GF-D8 (cell line): ENCODE measurements at regions not wholly inside any gene's neighbourhood (a gene's known extent, or its start where the extent isn't known, plus 50 kb on each side); places are given as distances from the start of the nearest gene placed in this dataset.
"Not testable (repeated sequence)": the region's sequence is repeated elsewhere in the genome, so short reads cannot be mapped to it uniquely, and the experiment has no call there.

Experiments used
- DNase-seq: peaks from one replicate; lab custom pipeline; 2025; lab: John Stamatoyannopoulos, UW

DNA sequence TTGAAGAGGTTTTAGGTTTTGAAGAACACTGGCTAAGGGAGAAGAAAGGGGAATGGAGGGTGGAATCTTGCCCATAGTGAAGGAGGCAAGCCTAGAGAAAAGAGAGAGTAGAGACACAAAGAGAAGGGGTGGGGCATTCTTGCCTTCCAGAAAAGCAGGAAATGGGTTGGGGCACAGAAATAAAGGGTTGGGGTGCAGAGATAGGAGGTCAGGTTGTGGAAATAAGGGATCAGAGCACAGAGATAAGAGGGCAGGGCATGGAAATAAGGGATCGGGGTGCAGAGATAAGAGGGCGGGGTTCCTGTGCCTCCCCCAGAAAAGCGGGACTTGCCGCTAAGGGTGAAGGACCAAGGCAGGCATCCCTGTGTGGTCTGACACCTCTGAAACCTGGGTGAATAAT, 69.9 kb downstream of the ALG1L2 start:
- not testable (repeated sequence) for DNase-seq

DNA sequence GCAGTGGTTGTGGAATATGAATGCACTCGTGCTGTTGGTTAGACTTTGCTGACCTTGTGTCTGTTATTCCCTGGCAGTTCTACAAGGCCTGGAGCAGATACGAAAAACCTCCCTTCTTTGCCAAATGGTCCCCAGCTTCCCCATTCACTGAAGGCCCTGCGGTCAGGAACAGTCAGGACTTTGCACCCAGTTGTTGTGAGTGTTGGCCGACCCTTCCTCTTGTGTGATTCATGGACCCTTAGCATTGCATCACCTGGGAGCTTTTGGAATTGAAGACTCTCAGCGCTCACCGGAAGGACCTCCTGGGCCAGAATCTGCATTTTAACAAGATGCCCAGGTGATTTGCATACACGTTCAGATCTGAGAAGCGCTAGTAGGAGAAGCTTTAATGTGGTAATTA, 71.6 kb downstream of the ALG1L2 start:
- DNase-seq = not testable (repeated sequence)

DNA sequence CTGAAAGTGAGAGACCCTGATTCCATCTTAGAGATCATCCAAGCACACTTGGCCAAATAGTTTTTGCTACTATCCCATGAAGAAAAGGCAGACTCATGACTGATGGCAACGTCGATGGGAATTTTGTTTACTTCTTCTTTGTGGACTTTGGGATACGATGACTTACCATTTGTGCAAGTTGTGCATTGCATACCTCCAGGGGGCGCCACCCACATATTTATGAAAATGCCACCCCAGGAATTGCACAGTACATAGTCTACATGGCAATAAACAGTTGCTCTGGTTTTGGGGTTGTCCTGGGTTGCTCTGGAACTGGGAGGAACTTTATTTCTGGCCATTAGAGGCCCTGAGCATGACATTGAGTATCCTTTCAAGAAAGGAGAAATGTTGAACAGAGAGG, 73.8 kb downstream of the ALG1L2 start:
- not testable (repeated sequence) for DNase-seq

DNA sequence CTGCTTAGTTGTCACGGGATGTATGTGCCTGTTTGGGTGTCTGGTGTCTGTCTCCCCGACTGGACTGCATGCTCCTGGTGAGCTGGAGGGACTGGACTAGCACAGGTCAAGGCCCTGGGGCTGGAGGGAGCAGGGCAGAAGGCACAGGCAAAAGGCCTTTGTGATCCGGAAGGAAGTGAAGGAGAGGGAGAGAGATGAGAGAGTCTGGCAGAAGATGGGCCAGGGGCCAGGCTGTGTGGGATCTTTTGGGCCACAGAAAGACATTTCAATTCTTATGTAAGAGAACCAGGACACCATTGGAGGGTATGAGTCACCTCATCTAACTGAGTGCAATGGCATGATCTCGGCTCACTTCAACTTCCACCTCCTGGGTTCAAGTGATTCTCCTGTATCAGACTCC, 85.2 kb downstream of the ALG1L2 start:
- not testable (repeated sequence) for DNase-seq

DNA sequence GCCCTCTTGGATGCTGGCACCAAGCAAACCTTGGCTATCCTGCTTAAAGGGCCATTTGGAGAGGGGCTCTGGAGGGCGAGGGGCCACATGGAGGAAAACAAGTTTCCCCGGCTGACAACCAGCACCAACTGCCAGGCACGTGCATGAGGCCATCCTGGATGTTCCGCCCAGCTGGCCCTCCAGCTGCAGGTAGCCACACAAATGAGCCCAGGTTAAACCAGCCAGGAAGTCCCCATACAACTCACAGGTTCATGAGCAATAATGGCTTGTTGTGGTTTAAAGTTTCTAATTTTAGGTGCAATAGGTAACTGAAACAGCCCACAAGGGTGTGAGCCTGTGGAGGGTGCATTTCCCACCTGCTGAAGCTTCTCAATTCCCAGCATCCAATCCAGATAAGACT, 93.6 kb downstream of the ALG1L2 start:
- DNase-seq = not testable (repeated sequence)

DNA sequence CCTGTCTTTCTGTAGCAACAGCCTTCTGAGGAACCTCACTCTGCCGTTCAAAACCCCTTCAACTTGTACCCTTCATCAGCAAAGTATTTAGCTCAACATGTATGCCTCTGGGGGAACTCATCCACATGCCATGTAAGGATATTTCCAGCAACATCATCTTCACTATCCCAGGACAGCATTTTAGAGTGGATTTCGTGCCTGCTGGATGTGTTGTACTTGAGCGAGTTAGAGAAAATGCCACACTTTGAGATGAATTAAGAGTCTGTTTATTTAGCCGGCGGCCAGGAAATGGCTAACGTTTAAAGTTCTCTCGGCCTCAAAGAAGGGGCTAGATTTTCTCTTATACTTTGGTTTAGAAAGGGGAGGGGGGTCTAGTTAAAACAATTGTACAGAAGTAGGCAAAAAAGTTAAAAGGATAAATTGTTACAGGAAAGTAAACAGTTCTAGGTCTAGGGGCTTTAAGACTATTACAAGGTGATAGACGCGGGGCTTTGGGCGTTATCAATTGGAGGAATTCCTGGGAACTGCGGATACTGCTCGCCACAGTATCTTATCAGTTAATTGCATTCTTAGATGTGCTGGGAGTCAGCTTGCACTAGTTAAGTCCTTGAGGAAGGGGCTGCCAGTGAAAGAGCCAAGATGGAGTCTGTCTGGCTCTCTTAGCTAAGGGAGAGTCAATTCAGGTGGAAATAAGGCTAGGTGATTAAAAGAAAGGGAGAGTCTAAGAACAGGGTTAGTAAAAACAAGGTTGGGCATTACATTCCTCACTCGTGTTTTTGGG, 95.0 kb downstream of the ALG1L2 start:
- DNase-seq = not testable (repeated sequence)

DNA sequence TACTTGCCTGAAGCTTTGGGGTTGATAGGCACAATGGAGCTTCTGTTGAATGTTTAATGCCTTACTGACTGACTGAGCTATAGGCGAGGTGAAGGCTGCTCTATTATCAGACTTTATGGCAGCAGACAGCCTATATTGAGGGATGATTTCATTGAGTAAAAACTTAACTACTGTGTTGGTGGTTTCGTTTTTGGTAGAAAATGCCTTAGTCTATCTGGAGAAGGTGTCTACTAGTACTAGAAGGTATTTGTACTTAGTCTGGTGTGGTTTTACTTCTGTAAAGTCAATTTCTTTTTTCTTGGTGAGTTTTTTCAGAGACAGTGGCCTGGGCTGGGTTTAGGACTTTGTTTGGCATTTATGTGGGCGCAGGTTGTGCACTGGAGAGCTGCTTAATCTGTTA, 97.2 kb downstream of the ALG1L2 start:
- DNase-seq = not testable (repeated sequence)

DNA sequence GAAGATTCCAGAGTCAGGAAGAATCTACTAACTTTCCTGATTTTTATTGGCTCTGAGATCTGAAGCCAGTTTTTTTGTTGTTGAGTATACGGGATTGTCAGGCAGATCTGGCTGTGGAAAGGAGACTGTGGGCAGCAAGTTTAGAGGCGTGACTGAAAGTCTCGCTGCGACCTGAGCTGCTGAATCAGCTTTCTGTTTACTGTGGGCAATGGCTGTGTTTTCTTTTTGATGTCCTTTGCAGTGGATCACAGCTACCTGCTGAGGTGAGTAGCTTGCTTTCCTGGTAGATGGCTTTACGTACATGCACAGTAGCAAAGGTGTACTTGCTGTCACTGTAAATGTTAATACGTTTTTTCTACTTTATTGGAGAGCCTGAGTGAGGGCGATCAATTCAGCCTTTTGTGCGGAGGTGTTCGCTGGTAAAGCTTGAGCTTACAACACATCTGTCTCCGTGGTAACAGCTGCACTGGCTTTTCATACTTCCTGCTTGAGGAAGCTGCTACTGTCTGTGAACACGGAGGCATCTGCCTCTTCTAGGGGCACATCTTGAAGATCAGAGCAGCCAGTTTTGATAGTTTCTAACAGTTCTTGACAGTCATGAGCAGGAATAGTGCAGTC, 97.8 kb downstream of the ALG1L2 start:
- DNase-seq = peak; percentile 21

DNA sequence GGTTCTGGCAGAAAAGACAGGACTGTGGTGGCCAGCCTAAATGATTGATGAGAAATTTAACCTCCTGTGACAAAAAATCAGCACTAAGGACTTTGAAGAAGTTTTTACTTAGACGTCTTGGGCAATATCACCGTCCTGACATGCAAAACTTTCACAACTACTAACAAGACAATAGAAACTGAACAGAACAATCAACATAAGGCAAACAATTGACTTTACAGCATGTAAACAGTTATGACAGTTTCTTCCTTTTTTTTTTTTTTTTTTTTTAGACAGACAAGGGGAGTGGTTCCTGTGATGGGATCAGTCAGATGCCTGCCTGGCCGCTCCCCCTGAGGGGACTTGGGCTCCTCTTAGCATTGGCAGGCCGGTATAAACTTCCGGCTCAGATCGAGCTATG, 100.8 kb downstream of the ALG1L2 start:
- not testable (repeated sequence) for DNase-seq

DNA sequence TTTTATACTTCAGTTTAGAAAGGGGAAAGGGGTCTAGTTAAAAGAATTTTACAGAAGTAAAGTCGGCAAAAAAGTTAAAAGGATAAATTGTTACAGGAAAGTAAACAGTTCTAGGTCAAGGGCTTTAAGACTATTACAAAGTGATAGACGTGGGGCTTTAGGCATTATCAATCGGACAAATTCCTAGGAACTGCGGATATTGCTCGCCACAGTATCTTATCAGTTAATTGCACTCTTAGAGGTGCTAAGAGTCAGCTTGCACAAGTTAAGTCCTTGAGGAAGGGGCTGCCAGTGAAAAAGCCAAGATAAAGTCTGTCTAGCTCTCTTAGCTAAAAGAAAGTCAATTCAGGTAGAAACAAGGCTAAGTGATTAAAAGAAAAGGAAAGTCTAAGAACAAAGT, 102.1 kb downstream of the ALG1L2 start:
- not testable (repeated sequence) for DNase-seq

DNA sequence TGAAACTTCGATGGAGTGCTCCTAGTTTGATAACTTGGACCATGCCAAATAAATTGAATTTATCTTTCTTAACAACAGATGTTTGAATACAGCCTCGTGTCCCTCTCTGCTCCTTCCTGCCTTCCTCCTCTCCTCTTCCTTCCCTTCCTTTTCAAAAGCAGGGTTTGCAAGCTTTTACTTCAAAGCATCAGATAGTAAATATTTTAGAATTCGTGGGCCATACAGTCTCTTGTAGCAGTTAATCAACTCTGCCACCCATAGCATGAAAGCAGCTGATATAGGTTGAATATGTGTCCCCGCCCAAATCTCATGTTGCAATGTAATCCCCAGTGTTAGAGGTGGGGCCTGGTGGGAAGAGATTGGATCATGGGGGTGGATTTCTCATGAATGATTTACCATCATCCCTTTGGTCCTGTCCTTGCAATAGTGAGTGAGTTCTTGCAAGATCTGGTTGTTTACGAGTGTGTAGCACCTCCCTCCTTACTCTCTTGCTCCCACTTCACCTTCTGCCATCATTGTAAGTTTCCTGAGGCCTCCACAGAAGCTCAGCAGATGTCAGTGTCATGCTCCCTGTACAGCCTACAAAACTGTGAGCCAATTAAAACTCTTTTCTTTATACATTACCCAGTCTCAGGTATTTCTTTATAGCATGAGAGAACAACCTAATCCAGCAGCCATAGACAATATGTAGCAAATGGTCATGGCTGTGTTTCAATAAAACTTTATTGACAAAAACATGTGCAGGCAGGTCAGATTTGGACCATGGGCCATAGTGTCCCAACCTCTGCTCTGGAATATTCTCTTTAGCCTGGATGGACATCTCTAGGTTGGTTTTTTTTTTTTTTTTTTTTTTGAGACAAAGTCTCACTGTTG, 102.8 kb downstream of the ALG1L2 start:
- not testable (repeated sequence) for DNase-seq

DNA sequence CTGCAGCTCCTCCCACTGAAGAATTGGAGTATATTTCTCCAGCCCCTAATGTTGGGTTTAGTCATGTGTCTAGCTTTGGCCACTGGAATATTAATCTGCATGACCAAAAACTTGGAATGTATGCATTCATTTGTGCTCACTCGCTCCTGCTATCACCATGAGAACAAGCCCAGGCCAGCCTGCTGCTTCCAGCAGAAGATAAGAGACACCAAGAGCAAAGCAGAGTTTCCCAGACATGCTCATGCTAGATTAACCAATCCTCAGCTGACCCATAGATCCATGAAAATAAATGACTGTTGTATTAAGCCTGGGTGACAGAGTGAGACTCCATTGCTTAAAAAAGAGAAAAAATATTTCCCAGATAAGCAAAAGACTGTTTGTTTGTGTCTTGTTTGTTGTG, 119.6 kb downstream of the ALG1L2 start:
- not testable (repeated sequence) for DNase-seq

DNA sequence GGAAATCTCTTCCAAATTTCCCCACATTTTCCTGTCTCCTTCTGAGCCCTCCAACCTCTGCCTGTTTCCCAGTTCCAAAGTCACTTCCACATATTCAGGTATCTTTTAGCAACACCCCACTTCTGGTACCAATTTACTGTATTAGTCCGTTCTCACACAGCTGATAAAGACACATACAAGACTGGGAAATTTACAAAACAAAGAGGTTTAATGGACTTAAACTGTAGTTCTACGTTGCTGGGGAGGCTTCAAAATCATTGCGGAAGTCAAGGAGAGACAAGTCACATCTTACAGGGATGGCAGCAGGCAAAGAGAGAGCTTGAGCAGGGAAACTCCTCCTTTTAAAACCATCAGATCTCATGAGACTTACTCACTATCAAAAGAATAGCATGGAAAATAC, 122.0 kb downstream of the ALG1L2 start:
- DNase-seq = not testable (repeated sequence)

DNA sequence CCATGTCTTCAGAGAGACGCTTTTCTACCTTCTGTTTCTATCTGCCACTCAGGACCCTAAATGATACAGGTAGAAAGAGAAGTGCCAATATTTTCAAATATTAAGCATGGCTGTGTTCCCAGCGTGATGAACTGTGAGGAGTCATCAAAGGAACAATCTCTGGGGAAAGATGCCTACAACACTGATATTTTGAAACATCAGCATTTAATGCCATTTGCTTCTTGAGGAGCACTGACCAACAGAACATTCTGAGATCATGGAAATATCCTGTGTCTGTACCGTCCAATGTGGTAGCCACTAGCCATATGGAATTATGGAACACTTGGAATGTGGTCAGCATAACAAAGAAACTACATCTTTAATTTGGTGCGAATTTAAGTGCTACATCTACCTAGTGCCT, 117.9 kb upstream of the COL6A5 start:
- DNase-seq = no peak

DNA sequence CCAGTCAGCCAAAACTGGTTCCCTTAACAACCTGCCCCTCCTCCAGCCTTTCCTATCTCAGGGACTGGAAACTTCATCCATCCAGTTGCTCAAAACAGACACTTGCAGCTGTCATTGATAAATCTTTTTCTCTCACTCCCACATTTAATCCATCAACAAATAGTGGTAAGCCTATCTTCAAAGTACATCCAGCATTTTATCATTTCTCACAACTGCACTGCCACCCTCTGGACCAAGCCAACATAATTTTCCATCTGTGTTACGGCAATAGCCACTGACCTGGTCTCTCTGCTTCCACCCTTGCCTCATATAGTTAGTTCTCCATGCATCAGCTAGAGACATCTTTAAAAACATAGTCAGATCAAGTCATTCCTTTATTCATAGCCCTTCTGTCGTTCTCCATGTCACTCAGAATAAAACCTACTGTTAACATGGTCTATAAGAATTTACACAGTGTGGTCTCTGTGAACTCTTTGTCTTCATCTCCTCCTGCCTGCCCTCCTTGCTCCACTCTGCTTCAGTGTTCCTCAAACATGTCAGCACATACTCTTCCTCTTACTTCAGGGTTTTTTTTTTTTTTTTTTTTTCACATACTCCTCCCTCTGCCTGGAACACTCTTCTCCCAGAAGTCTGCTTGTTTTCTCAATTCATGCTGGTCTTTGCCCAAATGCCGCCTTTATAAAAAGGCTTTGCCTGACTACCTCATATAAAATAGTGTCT, 102.5 kb upstream of the COL6A5 start:
- no peak for DNase-seq

DNA sequence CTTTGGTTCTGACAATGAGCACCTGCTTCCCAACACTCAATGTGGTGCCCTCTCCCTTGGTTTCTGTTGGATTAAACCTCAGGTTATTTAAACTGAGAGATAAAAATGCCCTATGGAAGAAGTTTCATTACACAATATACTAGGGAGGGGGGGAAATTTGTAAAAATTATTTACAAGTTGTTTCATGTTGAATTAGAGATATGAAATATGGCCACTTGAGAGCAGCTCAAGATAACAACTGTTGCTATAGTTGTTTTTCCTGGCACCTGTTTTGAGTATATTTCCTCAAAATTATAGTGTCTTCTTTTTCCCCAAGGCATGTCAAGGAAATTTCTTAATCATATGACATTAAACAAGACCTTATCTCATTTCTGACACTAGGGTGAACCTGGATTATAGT, 101.7 kb upstream of the COL6A5 start:
- no peak for DNase-seq

DNA sequence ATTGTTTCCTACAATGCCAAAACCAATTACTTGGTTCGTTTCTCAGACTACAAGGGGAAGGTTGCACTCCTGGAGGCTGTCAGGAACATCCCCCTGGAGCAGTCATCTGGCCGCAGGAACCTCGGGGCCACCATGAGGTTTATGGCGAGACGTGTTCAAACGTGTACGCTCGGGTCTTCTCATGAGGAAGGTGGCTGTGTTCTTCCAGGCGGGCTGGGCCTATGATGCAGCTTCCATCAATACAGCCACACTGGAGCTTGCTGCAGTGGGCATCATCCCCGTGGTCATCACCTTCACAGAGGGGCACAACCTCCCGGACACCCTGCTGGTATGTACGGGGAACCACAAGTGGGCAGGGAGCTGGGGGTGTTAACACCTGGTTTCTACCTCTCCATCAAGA, 94.5 kb upstream of the COL6A5 start:
- DNase-seq = no peak

DNA sequence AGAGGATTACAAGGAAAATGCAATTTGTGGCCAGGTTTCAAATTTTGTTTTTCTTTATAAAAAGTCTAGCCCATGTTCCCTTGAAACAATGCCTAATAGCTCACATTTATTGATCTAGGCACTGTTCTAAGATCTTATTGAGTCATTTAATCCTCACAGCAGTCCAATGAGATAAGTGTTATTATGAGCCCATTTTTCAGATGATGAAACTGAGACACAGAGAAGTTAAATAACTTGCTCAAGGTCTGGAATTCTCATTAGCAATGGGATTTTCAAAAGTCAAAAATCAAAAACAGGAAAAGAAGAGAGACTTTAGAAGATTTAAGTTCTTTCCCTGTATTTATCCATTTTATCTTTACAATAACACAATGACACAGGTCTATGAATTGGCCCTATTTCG, 90.0 kb upstream of the COL6A5 start:
- DNase-seq = no peak

DNA sequence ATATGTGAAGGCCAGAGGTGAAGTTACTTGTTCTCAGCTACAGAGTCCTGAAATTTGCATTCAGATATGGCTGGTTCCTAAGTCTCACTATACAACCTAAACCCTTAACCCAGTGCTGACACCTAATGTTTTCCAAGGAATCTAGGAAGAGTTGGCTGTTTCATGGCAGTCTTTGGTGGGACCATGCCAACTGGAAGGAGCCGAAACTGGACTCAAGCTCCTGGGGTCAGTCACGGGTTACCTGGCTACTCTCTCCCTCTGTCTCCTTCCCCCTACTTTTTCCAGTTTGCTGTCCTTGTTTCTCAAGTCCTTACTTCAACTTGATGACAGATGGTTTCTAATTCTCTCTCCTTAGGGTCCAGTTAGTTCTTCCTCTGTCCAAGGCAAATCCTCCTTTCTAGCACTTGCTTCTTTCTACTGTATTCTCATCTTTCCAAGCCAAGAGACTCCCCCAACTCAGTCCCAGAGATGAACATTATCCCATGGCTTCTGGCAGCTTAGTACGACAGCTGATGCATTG, 88.6 kb upstream of the COL6A5 start:
- DNase-seq = no peak

DNA sequence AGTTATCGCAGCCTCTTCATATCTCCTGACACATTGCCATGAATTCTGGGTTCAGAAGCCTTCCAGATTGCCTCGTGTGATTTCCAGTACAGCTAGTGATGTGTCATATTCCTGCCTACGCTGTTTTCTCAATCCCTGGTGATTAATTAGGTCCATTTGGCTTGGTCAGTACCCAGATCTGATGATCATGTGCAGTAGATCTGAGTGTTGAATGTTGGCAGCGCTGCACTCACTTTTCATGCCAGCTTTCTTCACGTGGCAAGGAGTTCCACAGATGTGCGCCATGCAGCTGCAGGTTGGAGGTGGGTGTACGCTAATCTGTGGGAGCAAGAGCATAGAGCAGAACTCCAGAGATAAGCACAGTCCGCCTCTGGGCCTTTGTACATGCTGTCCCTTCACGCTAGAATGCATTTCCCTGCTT, 86.9 kb upstream of the COL6A5 start:
- no peak for DNase-seq

DNA sequence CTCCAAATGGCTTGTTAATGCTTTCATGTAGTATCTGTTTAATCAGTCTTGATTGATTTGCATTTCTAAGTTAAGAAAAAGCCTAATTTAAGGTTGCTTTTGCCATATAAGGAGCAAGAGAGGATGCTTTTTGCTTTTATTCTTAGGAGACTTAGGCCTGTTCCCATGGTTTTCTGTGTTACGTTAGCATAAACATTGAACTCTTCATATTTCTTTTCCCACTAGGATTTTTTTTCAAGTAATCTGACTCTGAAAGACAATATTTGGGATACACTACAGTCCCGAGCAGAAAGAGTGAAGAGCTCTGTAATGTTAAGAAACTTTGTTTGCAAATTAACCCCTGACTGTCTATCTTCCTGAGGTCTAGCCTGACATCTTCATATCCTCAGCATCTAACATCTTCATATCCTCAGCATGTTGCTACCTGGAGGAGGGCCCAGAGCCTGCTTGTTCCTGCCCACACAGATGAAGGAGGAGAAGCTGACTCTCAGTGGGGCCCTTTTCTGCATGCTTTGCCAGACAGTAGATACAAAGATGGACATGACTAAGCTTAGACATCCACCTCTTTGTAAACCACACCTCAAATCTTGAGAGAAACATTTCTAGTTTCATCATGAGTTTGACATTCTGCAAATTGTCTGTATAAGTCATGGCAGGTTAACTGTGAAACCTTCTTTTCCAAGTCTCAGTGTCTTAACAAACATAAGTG, 86.2 kb upstream of the COL6A5 start:
- DNase-seq = no peak
